Nephron (organoid): ENCODE measurements at regions not wholly inside any gene's neighbourhood (a gene's known extent, or its start where the extent isn't known, plus 50 kb on each side); places are given as distances from the start of the nearest gene placed in this dataset.

Experiments
- H3K27ac Mint-ChIP-seq, 3 experiments: 2 replicates each; pipeline ENCODE4 v1.8.0; 2020; ENCODE audit warnings: mixed read lengths in 3 of 3, mild to moderate bottlenecking in 2 of 3, moderate library complexity in 1 of 3
- H3K27me3 Mint-ChIP-seq: 2 replicates; pipeline ENCODE4 v1.8.0; 2021; ENCODE audit warnings: low read depth, mild to moderate bottlenecking, moderate library complexity, mixed read lengths
- H3K36me3 Mint-ChIP-seq: 2 replicates; pipeline ENCODE4 v1.8.0; 2020; ENCODE audit warnings: low read depth, mixed read lengths
- H3K4me1 Mint-ChIP-seq: 2 replicates; pipeline ENCODE4 v1.8.0; 2020; ENCODE audit warnings: mixed read lengths
- H3K4me3 Mint-ChIP-seq, 3 experiments: 2 replicates each; pipeline ENCODE4 v1.8.0; 2020; ENCODE audit warnings: mild to moderate bottlenecking in 3 of 3, mixed read lengths in 3 of 3, moderate library complexity in 2 of 3
- H3K9me3 Mint-ChIP-seq: 2 replicates; pipeline ENCODE4 v1.8.0; 2020; ENCODE audit warnings: mixed read lengths
- TF ChIP-seq, protein P1 (sequence below), 3 experiments: fragments of 200-600 bp; sonication (generic); IDR thresholded peaks; one replicate each; pipeline ENCODE4 v1.5.0; 2021; ENCODE audit warnings: antibody characterized with exemption in 3 of 3; ENCODE audit not compliant: unreplicated experiment in 3 of 3

DNA sequence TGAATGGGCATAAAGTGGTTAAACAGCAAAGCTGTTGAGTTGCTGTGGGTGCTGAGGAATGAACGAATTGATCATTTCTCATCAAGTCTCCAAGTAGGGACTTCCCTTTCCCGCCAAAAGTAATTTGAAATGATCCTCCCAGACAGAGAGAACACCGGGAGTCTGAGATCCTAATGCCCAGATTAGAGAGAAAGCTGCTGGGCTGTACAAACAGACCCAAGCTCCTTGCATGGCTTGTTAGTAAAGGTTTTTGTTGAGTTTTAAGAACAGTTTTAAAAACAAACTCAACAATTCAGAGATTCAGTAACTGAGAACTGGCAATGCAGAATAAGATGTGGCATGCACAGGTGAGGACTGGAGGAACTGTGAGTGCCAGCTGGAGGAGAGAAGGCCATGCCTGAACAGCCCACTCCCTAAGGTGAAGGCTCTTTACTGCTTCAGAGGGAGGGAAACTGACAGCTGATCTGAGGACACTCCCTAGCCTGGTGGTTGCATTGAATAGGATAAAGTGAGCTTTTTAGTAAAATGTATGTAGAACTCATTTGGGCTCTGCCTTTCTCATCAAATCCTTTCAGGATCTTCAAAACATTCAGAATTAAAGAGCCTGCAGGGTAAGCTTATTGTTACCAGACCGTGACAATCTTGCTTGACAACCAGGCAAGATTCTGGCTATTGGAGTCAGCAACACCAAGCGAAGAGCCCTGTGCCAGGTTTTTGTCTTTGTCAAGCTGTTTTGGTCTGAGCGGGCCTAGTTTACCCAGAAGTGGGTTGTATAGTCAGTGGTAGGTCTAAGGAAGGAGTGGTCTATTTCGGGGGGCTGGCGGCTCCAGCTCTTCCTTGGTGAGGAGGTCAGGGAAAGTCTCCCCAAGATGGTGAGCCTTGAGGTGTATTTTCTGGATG is 63.2 kb upstream of the IGFBP5 start:
- Mint-ChIP-seq H3K27ac (peak overlapping the region in 2 of 3 experiments; percentile 27 to 67), H3K4me1 (peaks cover 41% of the 10 kb centered on the region), H3K36me3 (no peaks in the 10 kb centered on the region), H3K27me3 (no peaks in the 10 kb centered on the region), H3K4me3 (no peak overlapping the region), H3K9me3 (no peaks in the 10 kb centered on the region)
- TF ChIP-seq, protein P1, sequence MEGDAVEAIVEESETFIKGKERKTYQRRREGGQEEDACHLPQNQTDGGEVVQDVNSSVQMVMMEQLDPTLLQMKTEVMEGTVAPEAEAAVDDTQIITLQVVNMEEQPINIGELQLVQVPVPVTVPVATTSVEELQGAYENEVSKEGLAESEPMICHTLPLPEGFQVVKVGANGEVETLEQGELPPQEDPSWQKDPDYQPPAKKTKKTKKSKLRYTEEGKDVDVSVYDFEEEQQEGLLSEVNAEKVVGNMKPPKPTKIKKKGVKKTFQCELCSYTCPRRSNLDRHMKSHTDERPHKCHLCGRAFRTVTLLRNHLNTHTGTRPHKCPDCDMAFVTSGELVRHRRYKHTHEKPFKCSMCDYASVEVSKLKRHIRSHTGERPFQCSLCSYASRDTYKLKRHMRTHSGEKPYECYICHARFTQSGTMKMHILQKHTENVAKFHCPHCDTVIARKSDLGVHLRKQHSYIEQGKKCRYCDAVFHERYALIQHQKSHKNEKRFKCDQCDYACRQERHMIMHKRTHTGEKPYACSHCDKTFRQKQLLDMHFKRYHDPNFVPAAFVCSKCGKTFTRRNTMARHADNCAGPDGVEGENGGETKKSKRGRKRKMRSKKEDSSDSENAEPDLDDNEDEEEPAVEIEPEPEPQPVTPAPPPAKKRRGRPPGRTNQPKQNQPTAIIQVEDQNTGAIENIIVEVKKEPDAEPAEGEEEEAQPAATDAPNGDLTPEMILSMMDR (IDR thresholded peaks at IDR 0.05; ENCODE audit: unreplicated experiment in 3 of 3), result no peak

DNA sequence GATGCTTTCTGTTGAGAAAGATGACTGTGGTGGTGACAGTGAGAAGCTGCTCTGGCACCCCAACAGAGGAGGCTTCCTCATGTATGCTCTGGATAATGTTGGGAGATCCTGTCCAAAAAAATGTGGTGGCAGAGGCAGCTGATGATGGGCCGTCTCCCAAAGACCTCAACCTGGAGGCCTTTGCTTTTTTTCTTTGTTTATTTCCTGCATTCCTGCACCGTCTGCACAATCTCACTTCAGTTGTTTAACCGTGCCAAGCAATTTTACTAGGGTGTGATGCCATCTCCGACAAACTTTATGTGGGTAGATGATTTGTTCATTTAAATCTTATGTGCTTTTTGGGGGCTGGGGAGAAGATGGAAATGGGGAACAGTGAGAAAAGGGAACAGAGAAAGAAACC is 62.2 kb upstream of the IGFBP5 start:
- Mint-ChIP-seq H3K27ac (peak overlapping the region in 1 of 3 experiments; percentile 61), H3K4me1 (peaks cover 48% of the 10 kb centered on the region), H3K9me3 (no peaks in the 10 kb centered on the region), H3K4me3 (no peak overlapping the region), H3K27me3 (no peaks in the 10 kb centered on the region), H3K36me3 (no peaks in the 10 kb centered on the region)
- TF ChIP-seq, protein P1 (IDR thresholded peaks at IDR 0.05; ENCODE audit: unreplicated experiment in 3 of 3), result no peak

DNA sequence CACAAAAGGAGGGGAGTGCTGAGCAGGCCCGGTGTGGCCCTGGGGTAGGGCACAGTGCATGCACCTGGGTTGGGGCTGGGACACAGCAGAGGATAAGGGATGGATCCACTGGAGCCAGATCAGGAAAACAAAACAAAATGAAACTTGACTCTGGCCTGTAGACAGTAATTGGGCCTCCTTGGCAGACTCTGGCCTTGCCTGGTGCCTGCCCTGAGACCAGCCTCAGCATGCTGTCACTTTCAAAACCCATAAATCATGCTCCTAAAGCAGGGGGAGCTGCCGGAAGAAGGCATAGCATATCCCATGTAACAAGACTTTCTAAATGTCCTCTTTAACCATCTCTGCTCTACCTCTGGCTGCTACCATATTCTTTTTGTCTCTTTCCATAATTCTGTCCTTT is 61.1 kb upstream of the IGFBP5 start:
- TF ChIP-seq, protein P1 (IDR thresholded peaks at IDR 0.05; ENCODE audit: unreplicated experiment in 3 of 3), result no peak
- H3K27me3 Mint-ChIP-seq, result no peaks in the 10 kb centered on the region
- no peaks in the 10 kb centered on the region for H3K36me3 Mint-ChIP-seq
- H3K27ac Mint-ChIP-seq, result peak overlapping the region in 1 of 3 experiments; percentile 61
- H3K9me3 Mint-ChIP-seq, result no peaks in the 10 kb centered on the region
- no peak overlapping the region for H3K4me3 Mint-ChIP-seq
- peaks cover 55% of the 10 kb centered on the region for H3K4me1 Mint-ChIP-seq

DNA sequence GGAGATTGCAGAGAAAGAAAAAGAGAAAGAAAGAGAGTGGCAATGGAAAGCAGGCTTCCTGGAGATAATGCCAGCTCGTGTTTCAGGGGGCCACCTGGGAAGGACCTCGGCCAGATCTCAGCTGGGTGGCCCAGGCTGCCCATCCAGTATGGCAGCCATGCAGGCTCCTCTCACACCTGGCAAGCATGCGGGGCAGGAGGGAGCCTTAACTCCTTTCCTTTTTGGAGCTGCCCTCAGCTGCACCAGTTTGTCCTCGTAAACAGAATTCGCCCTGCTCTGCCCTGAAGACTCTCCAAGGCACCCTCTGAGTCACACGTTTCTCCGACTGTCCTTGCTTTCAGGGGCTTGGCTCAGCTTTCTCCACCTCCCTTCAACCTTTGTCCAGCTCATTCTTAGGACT is 59.5 kb upstream of the IGFBP5 start:
- Mint-ChIP-seq H3K36me3 (no peaks in the 10 kb centered on the region), H3K4me1 (peaks cover 60% of the 10 kb centered on the region), H3K27ac (peak overlapping the region in 1 of 3 experiments; percentile 61), H3K9me3 (peaks cover 8% of the 10 kb centered on the region), H3K4me3 (no peak overlapping the region), H3K27me3 (no peaks in the 10 kb centered on the region)
- TF ChIP-seq, protein P1 (IDR thresholded peaks at IDR 0.05; ENCODE audit: unreplicated experiment in 3 of 3), result no peak

DNA sequence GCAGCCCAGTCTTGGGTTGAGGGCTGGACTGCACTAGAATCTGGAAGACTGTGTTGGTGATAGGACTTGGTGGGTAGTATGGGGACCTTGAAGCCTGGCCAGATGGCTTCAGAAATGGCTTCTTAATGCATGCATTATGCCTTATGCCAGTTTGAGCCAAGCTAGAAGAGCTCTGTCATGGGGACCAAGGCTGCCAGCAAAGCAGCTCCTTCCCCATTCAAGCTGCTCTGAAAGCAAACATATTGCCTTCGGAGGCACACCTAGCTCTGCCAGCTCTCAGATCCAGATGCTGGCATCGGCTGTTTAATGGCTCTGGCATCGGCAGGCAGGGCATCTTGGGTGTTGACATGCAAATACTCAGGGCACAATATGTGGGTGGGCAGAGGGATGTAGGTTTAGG is 59.0 kb upstream of the IGFBP5 start:
- Mint-ChIP-seq H3K4me1 (peaks cover 60% of the 10 kb centered on the region), H3K4me3 (no peak overlapping the region), H3K36me3 (no peaks in the 10 kb centered on the region), H3K27ac (peak overlapping the region in 1 of 3 experiments; percentile 61), H3K27me3 (no peaks in the 10 kb centered on the region), H3K9me3 (peaks cover 10% of the 10 kb centered on the region)
- TF ChIP-seq, protein P1 (IDR thresholded peaks at IDR 0.05; ENCODE audit: unreplicated experiment in 3 of 3), result no peak
